ENCODE measurements at regions not wholly inside any gene's neighbourhood (a gene's known extent, or its start where the extent isn't known, plus 50 kb on each side); places are given as distances from the start of the nearest gene placed in this dataset.

DNA sequence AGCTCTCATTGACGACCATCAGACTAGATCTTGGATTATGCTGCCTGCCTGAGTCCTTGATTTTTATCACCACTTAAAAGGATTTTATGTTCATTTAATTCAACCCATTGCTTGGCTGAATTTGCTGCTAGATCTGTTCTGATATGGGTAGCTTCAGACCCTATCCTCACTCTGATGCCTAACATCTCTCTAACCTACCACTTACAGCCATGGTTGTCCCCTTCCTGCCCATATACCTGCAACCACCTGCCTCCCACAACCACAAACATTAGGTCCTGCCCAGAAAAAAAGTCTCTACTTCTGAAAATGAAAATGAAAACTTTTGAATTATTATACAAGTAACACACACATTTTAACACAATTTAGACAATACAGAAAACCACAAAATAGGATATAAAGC, 310.8 kb downstream of the HNRNPD start:
- H3K4me2 ChIP-seq (ENCODE audit: control insufficient read depth, extremely low read depth, insufficient read depth, low read depth, low read length) = no peak overlapping the region
- no peaks in the 10 kb centered on the region for H4K20me1 ChIP-seq (ENCODE audit: control insufficient read depth, extremely low read depth, insufficient read depth, low read length)

DNA sequence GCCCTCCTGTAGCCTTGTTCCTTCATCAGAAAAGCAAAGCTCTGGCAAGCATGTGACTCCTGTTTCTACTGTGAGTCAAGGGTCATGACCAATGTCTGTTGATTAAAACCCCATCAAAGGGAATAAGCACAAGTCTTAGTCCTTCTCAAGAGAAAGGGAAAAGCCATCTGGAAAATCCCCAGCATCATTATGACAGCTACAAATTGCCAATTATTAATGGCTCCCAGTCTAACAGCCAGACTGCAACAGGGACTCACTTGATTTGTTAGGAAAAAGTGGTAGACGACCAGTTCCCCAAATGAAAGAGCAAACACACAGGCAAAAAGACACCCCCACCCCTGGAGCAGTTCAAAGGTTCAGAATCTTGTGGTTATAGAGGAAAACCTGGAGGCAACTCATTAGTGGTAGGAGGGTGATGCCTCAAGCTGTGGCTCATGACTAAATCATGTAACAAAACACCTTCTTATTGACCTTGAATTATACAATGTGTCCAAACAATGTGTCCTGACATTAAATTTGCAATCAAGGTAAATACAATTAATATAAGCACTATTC, 315.7 kb downstream of the HNRNPD start:
- no peak for TF ChIP-seq EZH2 (IDR thresholded peaks at IDR 0.05; ENCODE audit: low read length)
- TF ChIP-seq, protein P1, sequence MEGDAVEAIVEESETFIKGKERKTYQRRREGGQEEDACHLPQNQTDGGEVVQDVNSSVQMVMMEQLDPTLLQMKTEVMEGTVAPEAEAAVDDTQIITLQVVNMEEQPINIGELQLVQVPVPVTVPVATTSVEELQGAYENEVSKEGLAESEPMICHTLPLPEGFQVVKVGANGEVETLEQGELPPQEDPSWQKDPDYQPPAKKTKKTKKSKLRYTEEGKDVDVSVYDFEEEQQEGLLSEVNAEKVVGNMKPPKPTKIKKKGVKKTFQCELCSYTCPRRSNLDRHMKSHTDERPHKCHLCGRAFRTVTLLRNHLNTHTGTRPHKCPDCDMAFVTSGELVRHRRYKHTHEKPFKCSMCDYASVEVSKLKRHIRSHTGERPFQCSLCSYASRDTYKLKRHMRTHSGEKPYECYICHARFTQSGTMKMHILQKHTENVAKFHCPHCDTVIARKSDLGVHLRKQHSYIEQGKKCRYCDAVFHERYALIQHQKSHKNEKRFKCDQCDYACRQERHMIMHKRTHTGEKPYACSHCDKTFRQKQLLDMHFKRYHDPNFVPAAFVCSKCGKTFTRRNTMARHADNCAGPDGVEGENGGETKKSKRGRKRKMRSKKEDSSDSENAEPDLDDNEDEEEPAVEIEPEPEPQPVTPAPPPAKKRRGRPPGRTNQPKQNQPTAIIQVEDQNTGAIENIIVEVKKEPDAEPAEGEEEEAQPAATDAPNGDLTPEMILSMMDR (optimal IDR thresholded peaks at IDR 0.05 in 1 of 3, IDR thresholded peaks at IDR 0.05 in 1 of 3, conservative IDR thresholded peaks at IDR 0.05 in 1 of 3; ENCODE audit: extremely low read depth in 1 of 3, insufficient read depth in 2 of 3, low read length in 3 of 3) = no peak
- no peaks in the 10 kb centered on the region for H3K27me3 ChIP-seq (ENCODE audit: control insufficient read depth, extremely low read depth, insufficient read depth, low read length)
- no peaks in the 10 kb centered on the region for H3K9me1 ChIP-seq (ENCODE audit: control insufficient read depth, extremely low read depth, insufficient read depth, low read length)
- H2AFZ ChIP-seq (ENCODE audit: control insufficient read depth, low read length) = no peak overlapping the region
- H3K4me2 ChIP-seq (ENCODE audit: control insufficient read depth, extremely low read depth, insufficient read depth, low read depth, low read length) = no peak overlapping the region
- no peak overlapping the region for H3K4me3 ChIP-seq (ENCODE audit: control insufficient read depth in 2 of 3, extremely low read depth in 1 of 3, insufficient read depth in 2 of 3, low read depth in 1 of 3, low read length in 3 of 3)
- no peaks in the 10 kb centered on the region for H3K36me3 ChIP-seq (ENCODE audit: control insufficient read depth in 2 of 2, extremely low read depth in 1 of 2, insufficient read depth in 2 of 2, low read length in 2 of 2)
- no peak for FAIRE-seq
- DNase-seq (ENCODE audit: low read depth, low spot score) = no peak
- no peaks in the 10 kb centered on the region for H4K20me1 ChIP-seq (ENCODE audit: control insufficient read depth, extremely low read depth, insufficient read depth, low read length)
- no peaks in the 10 kb centered on the region for H3K4me1 ChIP-seq (ENCODE audit: control insufficient read depth, extremely low read depth, insufficient read depth, low read length)
- no peaks in the 10 kb centered on the region for H3K79me2 ChIP-seq (ENCODE audit: control insufficient read depth, insufficient read depth, low read length)
- dilution Hi-C loops (cut with MboI; ENCODE audit: extremely low pct_ligation_motif_present, low sequenced_read_pairs) = no loop called here
- no peak overlapping the region for H3K9ac ChIP-seq (ENCODE audit: control insufficient read depth, extremely low read depth, insufficient read depth, low read length)
- no peak overlapping the region for H3K27ac ChIP-seq (ENCODE audit: control insufficient read depth, insufficient read depth, low read length)
- no peaks in the 10 kb centered on the region for H3K9me3 ChIP-seq (ENCODE audit: control insufficient read depth, low read depth, low read length)

More for the DNA sequence above, 310.8 kb downstream of the HNRNPD start:
- H2AFZ ChIP-seq (ENCODE audit: control insufficient read depth, low read length) = no peak overlapping the region
- no peaks in the 10 kb centered on the region for H3K9me3 ChIP-seq (ENCODE audit: control insufficient read depth, low read depth, low read length)
- DNase-seq (ENCODE audit: low read depth, low spot score) = no peak
- H3K27me3 ChIP-seq (ENCODE audit: control insufficient read depth, extremely low read depth, insufficient read depth, low read length) = no peaks in the 10 kb centered on the region
- no peaks in the 10 kb centered on the region for H3K79me2 ChIP-seq (ENCODE audit: control insufficient read depth, insufficient read depth, low read length)
- H3K9ac ChIP-seq (ENCODE audit: control insufficient read depth, extremely low read depth, insufficient read depth, low read length) = no peak overlapping the region
- no peaks in the 10 kb centered on the region for H3K9me1 ChIP-seq (ENCODE audit: control insufficient read depth, extremely low read depth, insufficient read depth, low read length)
- H3K4me3 ChIP-seq (ENCODE audit: control insufficient read depth in 2 of 3, extremely low read depth in 1 of 3, insufficient read depth in 2 of 3, low read depth in 1 of 3, low read length in 3 of 3) = no peak overlapping the region
- no peak for FAIRE-seq
- H3K27ac ChIP-seq (ENCODE audit: control insufficient read depth, insufficient read depth, low read length) = no peak overlapping the region
- dilution Hi-C loops (cut with MboI; ENCODE audit: extremely low pct_ligation_motif_present, low sequenced_read_pairs) = no loop called here
- no peaks in the 10 kb centered on the region for H3K36me3 ChIP-seq (ENCODE audit: control insufficient read depth in 2 of 2, extremely low read depth in 1 of 2, insufficient read depth in 2 of 2, low read length in 2 of 2)
- H3K4me1 ChIP-seq (ENCODE audit: control insufficient read depth, extremely low read depth, insufficient read depth, low read length) = no peaks in the 10 kb centered on the region
- TF ChIP-seq EZH2 (IDR thresholded peaks at IDR 0.05; ENCODE audit: low read length) = no peak
- TF ChIP-seq, protein P1 (optimal IDR thresholded peaks at IDR 0.05 in 1 of 3, IDR thresholded peaks at IDR 0.05 in 1 of 3, conservative IDR thresholded peaks at IDR 0.05 in 1 of 3; ENCODE audit: extremely low read depth in 1 of 3, insufficient read depth in 2 of 3, low read length in 3 of 3) = no peak

Data from keratinocyte (primary cell).